Heart right ventricle (tissue), 16 donors: ENCODE measurements at regions not wholly inside any gene's neighbourhood (a gene's known extent, or its start where the extent isn't known, plus 50 kb on each side); places are given as distances from the start of the nearest gene placed in this dataset.
"Not testable (repeated sequence)": the region's sequence is repeated elsewhere in the genome, so short reads cannot be mapped to it uniquely, and the experiment has no call there.

ENCODE experiments used
- ATAC-seq, 8 donors: fragments of 200-7000 bp; cut with Tn5 transposase; one replicate each; pipeline ENCODE4 v1.9.1; 2020; ENCODE audit warnings: mild to moderate bottlenecking in 8 of 8, moderate library complexity in 8 of 8, moderate number of reproducible peaks in 1 of 8
- DNase-seq, 2 donors: peaks; one replicate each; pipeline ENCODE4 v3.0.0-alpha.2; 2020
- H3K27ac ChIP-seq, 10 donors: fragments of 200-600 bp; sonication (generic) in 2 of 10; one replicate each; pipeline versions ENCODE4 v1.5.0 to v1.8.0; 2020 to 2022; ENCODE audit warnings: mild to moderate bottlenecking in 3 of 10
- H3K27me3 ChIP-seq, 7 donors: fragments of 200-600 bp; one replicate each; pipeline ENCODE4 v1.8.0; 2021 to 2022; ENCODE audit warnings: mild to moderate bottlenecking in 2 of 7
- H3K36me3 ChIP-seq, 9 donors: fragments of 200-600 bp; sonication (generic) in 1 of 9; one replicate each; pipeline versions ENCODE4 v1.5.0 to v1.8.0; 2020 to 2022; ENCODE audit warnings: mild to moderate bottlenecking in 2 of 9
- H3K4me1 ChIP-seq, 9 donors: fragments of 200-600 bp; sonication (generic) in 1 of 9; one replicate each; pipeline versions ENCODE4 v1.5.0 to v1.8.0; 2020 to 2022; ENCODE audit warnings: mild to moderate bottlenecking in 4 of 9
- H3K4me3 ChIP-seq, 10 donors: fragments of 200-600 bp; sonication (generic) in 2 of 10; one replicate each; pipeline versions ENCODE4 v1.5.0 to v1.8.0; 2020 to 2022; ENCODE audit warnings: mild to moderate bottlenecking in 7 of 10, moderate library complexity in 2 of 10
- H3K9me3 ChIP-seq, 11 donors: fragments of 200-600 bp in 10 of 11; sonication (generic) in 2 of 11; one replicate each; pipeline versions ENCODE4 v1.5.0 to v1.8.0; 2013 to 2022; ENCODE audit warnings: mild to moderate bottlenecking in 2 of 11, control low read depth in 1 of 11, moderate library complexity in 1 of 11
- CTCF ChIP-seq, 9 donors: fragments of 200-600 bp; sonication (generic) in 2 of 9; IDR thresholded peaks; one replicate each; pipeline versions ENCODE4 v1.5.0 to v1.8.0; 2021 to 2022; ENCODE audit warnings: antibody characterized with exemption in 9 of 9, mild to moderate bottlenecking in 5 of 9, moderate library complexity in 1 of 9
- WGBS, 2 donors: extraction: QIAGEN DNeasy Blood & Tissue Kit; methylation state at CpG; one replicate each; pipeline ENCODE4 v1.1.7; 2013; ENCODE audit warnings: inconsistent platforms in 1 of 2; 5-methylcytosine and 5-hydroxymethylcytosine counted together
- intact Hi-C, 10 donors: fragments of 100-400 bp; cut with DNase I; formaldehyde crosslinking; loops; one replicate each; pipeline versions ENCODE4 v1.11.1 to v1.14.2; 2022
- donor health status: Arrhythmogenic right ventricular cardiomyopathy.
- donor health status: ischemic (EF 13 %, LVEDD 7.1; RV severe dilation, severe dysfunction).
- donor health status: healthy with polysubstance abuse.
- donor health status: DM: no; HTN: yes; CAD: no.
- donor health status: DM: no; HTN: no; CAD: no.
- donor health status: ischemic (EF 25% LVEDD 6.9; RV normal size, moderate dysfunction).
- donor health status: ischemic (EF 25% LVEDD 5.7; RV mildly dilated, moderate dysfunction).
- donor health status: healthy.
- donor health status: DM: yes; HTN: yes; CAD: no.
- donor health status: Ischemic cardiomyopathy.
- donor health status: ischemic (EF 35%, LVEDD 5.7; RV mildly dilated, moderate dysfunction).
- donor health status: nonischemic (EF 11% LVEDD 7.7; RV severe dilation, severe dysfunction).
- donor health status: DM: yes; HTN: yes; CAD: no.
- donor health status: PGD.
- donor health status: ischemic (EF 29% LVEDD 5.4; RV normal size, mild dysfunction).
- donor health status: nonischemic (EF 23%, LVEDD 6.1; RV moderate dilation, normal function).

DNA sequence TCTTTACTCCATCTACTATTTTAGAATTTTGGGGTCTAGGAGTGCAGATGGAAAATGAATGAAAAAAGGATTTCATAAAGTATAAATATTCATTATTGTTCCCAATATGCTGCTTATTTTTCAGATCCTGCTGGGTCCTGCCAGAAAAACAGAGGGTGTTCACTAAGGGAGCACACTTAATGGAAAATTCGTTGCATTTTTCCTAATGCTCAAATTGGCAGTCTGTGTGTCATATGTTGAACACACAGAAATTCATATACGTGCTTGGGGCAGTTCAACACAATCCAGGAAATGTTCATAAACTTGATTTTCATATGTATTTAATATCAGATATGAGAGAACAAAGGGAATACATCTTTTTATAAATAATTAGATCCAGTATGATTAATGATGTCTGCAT, 1019.4 kb downstream of the EPHA7 start:
- ATAC-seq = no peak
- 76% methylated on average over 2 of the region's 2 CpGs for WGBS, 2 donors
- intact Hi-C loops = no loop called here

GRCh38 chr6:92388706-92389105, 1030.7 kb downstream of the EPHA7 start:
- not testable (repeated sequence) for H3K9me3 ChIP-seq, H3K27ac ChIP-seq, DNase-seq

More for the DNA sequence above, 1019.4 kb downstream of the EPHA7 start:
- Histone ChIP-seq H3K4me3 (no peak overlapping the region), H3K9me3 (peaks cover 0 to 16% (median 0%) of the 10 kb centered on the region in 11 donors), H3K36me3 (no peaks in the 10 kb centered on the region), H3K27me3 (no peaks in the 10 kb centered on the region), H3K27ac (no peak overlapping the region), H3K4me1 (no peaks in the 10 kb centered on the region)
- no peak for DNase-seq
- TF ChIP-seq CTCF (IDR thresholded peaks at IDR 0.05) = no peak

DNA sequence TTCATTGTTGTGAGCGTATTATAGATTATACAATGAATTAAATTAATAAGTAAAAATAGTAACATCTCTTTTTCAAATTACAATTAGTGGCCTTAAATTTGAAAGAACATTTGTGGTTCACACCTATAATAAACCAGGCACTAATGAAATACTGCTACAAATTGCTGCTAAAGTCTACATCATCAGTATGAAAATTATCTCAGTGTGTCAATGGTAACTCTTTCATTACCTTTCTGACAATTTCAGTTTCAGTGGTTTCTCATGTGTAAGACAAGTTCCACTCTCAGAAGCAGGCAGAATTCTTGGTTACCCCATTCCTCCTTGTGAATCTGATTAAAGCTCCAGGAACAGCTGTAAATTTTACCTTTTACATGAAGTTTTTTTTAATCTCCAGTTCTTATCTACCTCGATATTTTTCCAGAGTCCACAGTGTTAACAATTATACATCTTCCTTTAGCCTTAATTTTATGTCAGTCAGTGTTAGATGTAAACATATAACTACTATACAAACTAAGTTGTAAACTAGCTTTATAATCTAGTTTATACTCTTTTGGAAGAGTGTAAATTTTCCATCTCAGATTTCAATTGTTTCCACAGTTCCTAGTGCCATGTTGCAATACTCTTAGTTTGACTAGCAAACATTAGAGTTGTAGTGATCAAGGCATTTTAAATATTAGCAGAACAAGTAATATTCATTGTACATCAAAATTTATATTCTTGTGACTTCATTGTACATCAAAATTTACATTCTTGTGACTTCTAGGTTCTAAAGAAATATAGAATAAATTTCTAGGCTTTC, 1038.4 kb downstream of the EPHA7 start:
- Histone ChIP-seq H3K27ac (no peak overlapping the region), H3K9me3 (no peaks in the 10 kb centered on the region), H3K4me3 (no peak overlapping the region), H3K4me1 (no peaks in the 10 kb centered on the region), H3K27me3 (no peaks in the 10 kb centered on the region), H3K36me3 (no peaks in the 10 kb centered on the region)
- intact Hi-C loops = no loop called here
- WGBS, 2 donors = 86 to 88% methylated on average over 2 of the region's 2 CpGs
- no peak for TF ChIP-seq CTCF (IDR thresholded peaks at IDR 0.05)
- DNase-seq = no peak
- no peak for ATAC-seq

More at GRCh38 chr6:92388706-92389105, 1030.7 kb downstream of the EPHA7 start:
- H3K4me1 ChIP-seq, ATAC-seq, intact Hi-C loops, H3K36me3 ChIP-seq, H3K4me3 ChIP-seq, H3K27me3 ChIP-seq: not testable (repeated sequence)
- 94 to 95% methylated on average over 8 of the region's 8 CpGs for WGBS, 2 donors

GRCh38 chr6:92377137-92377536, 1042.2 kb downstream of the EPHA7 start:
- Histone ChIP-seq H3K36me3 (no peaks in the 10 kb centered on the region), H3K4me1 (no peaks in the 10 kb centered on the region), H3K27me3 (no peaks in the 10 kb centered on the region), H3K27ac (no peak overlapping the region), H3K4me3 (no peak overlapping the region), H3K9me3 (no peaks in the 10 kb centered on the region)
- DNase-seq = no peak
- intact Hi-C loops = no loop called here
- ATAC-seq = no peak
- TF ChIP-seq CTCF (IDR thresholded peaks at IDR 0.05) = no peak

GRCh38 chr6:92376691-92377090, 1042.7 kb downstream of the EPHA7 start:
- Histone ChIP-seq H3K4me3 (no peak overlapping the region), H3K36me3 (no peaks in the 10 kb centered on the region), H3K9me3 (no peaks in the 10 kb centered on the region), H3K27me3 (no peaks in the 10 kb centered on the region), H3K4me1 (no peaks in the 10 kb centered on the region), H3K27ac (no peak overlapping the region)
- TF ChIP-seq CTCF (IDR thresholded peaks at IDR 0.05) = no peak
- intact Hi-C loops = no loop called here
- ATAC-seq (no peak), DNase-seq (no peak)
- WGBS, 2 donors = 7 to 10% methylated on average over 3 of the region's 3 CpGs
